T-cell (primary cell): ENCODE measurements at regions not wholly inside any gene's neighbourhood (a gene's known extent, or its start where the extent isn't known, plus 50 kb on each side); places are given as distances from the start of the nearest gene placed in this dataset.
"Not testable (repeated sequence)": the region's sequence is repeated elsewhere in the genome, so short reads cannot be mapped to it uniquely, and the experiment has no call there.

Source experiments
- ATAC-seq, 4 experiments: fragments of 200-7000 bp in 3 of 4; fragments of 150-1000 bp in 1 of 4; cut with Tn5 transposase; replicated peaks in 1 of 4; 1 replicate in 3 of 4; 2 replicates in 1 of 4; pipeline ENCODE4 v1.10.0; 2021; ENCODE audit warnings: moderate library complexity in 3 of 4, mild to moderate bottlenecking in 2 of 4, moderate number of reproducible peaks in 1 of 4
- CTCF ChIA-PET, 2 donors: fragments of 300-600 bp; sonication (Branson Sonifier 250); formaldehyde crosslinking; loops; one replicate each; lab custom pipeline; 2022; ENCODE audit warnings: antibody characterized with exemption in 2 of 2; lab: Charles Lee
- POLR2A ChIA-PET, 2 donors: fragments of 300-600 bp; sonication (Branson Sonifier 250); formaldehyde crosslinking; loops; one replicate each; lab custom pipeline; 2022; ENCODE audit warnings: antibody characterized with exemption in 2 of 2; lab: Charles Lee
- DNase-seq, 35 experiments: peaks; one replicate each; pipeline versions ENCODE4 v3.0.0 to v3.0.0-alpha.2; 2013 to 2023
- H3K27ac ChIP-seq: one replicate; pipeline ENCODE4 v1.5.1; 2013; ENCODE audit warnings: low read length
- H3K27me3 ChIP-seq, 2 experiments: replicated peaks in 1 of 2; 1 replicate in 1 of 2; 2 replicates in 1 of 2; pipeline versions ENCODE4 v1.6.1 to v1.7.0; 2013; ENCODE audit warnings: low read length in 1 of 2, mixed read lengths in 1 of 2; ENCODE audit not compliant: control insufficient read depth in 2 of 2, insufficient read depth in 2 of 2; ENCODE audit errors: extremely low read depth in 1 of 2
- H3K36me3 ChIP-seq, 2 donors: 1 replicate in 1 of 2; 2 replicates in 1 of 2; pipeline versions ENCODE4 v1.6.1 to v1.7.0; 2013; ENCODE audit warnings: low read length in 1 of 2; ENCODE audit not compliant: control insufficient read depth in 2 of 2, insufficient read depth in 1 of 2; ENCODE audit errors: extremely low read depth in 1 of 2
- H3K4me1 ChIP-seq, 2 experiments: 1 replicate in 1 of 2; 2 replicates in 1 of 2; pipeline versions ENCODE4 v1.6.1 to v1.7.0; 2013; ENCODE audit warnings: low read length in 2 of 2, mixed read lengths in 1 of 2; ENCODE audit not compliant: insufficient read depth in 2 of 2, control insufficient read depth in 1 of 2; ENCODE audit errors: extremely low read depth in 1 of 2
- H3K4me3 ChIP-seq, 2 donors: 1 replicate in 1 of 2; 2 replicates in 1 of 2; pipeline versions ENCODE4 v1.5.1 to v1.7.0; 2013; ENCODE audit warnings: mild to moderate bottlenecking in 2 of 2, low read length in 1 of 2, moderate library complexity in 1 of 2; ENCODE audit not compliant: control insufficient read depth in 1 of 2; ENCODE audit errors: extremely low read depth in 1 of 2
- H3K9me3 ChIP-seq: 2 replicates; pipeline ENCODE4 v1.7.0; 2013
- H3K27ac Mint-ChIP-seq, 2 donors: one replicate each; pipeline ENCODE4 v1.8.0; 2020 to 2021; ENCODE audit warnings: mild to moderate bottlenecking in 2 of 2, mixed read lengths in 2 of 2
- H3K27me3 Mint-ChIP-seq, 2 donors: one replicate each; pipeline ENCODE4 v1.8.0; 2021 to 2022; ENCODE audit warnings: mixed read lengths in 2 of 2
- H3K36me3 Mint-ChIP-seq: one replicate; pipeline ENCODE4 v1.8.0; 2021; ENCODE audit warnings: mixed read lengths
- H3K4me1 Mint-ChIP-seq, 3 donors: one replicate each; pipeline ENCODE4 v1.8.0; 2020 to 2022; ENCODE audit warnings: mixed read lengths in 3 of 3, mild to moderate bottlenecking in 1 of 3
- H3K4me3 Mint-ChIP-seq, 3 donors: one replicate each; pipeline ENCODE4 v1.8.0; 2020 to 2022; ENCODE audit warnings: mild to moderate bottlenecking in 3 of 3, mixed read lengths in 3 of 3, moderate library complexity in 3 of 3
- H3K9me3 Mint-ChIP-seq, 3 donors: one replicate each; pipeline ENCODE4 v1.8.0; 2020 to 2022; ENCODE audit warnings: mixed read lengths in 3 of 3
- WGBS: methylation state at CpG from one replicate; pipeline ENCODE4 v1.1.5; 2013; ENCODE audit warnings: missing lambda C conversion rate; ENCODE audit not compliant: insufficient coverage; 5-methylcytosine and 5-hydroxymethylcytosine counted together

GRCh38 chr12:28780960-28781359 lies 368.1 kb upstream of the FAR2 start:
- no peaks in the 10 kb centered on the region for H3K27me3 Mint-ChIP-seq
- ATAC-seq (no peak), DNase-seq (no peak)
- no peak overlapping the region for H3K27ac Mint-ChIP-seq
- H3K36me3 ChIP-seq, result no peaks in the 10 kb centered on the region
- ChIA-PET CTCF (no interaction called here), POLR2A (no interaction called here)
- no peak overlapping the region for H3K27ac ChIP-seq
- H3K9me3 Mint-ChIP-seq, result no peaks in the 10 kb centered on the region
- H3K4me1 Mint-ChIP-seq, result no peaks in the 10 kb centered on the region
- 0% methylated on average over 1 of the region's 5 CpGs for WGBS
- H3K36me3 Mint-ChIP-seq, result no peaks in the 10 kb centered on the region
- peaks cover 0 to 4% of the 10 kb centered on the region in 2 experiments for H3K27me3 ChIP-seq
- no peaks in the 10 kb centered on the region for H3K9me3 ChIP-seq
- no peaks in the 10 kb centered on the region for H3K4me1 ChIP-seq
- no peak overlapping the region for H3K4me3 Mint-ChIP-seq
- H3K4me3 ChIP-seq, result no peak overlapping the region

- Mint-ChIP-seq H3K9me3 (no peaks in the 10 kb centered on the region), H3K27ac (no peak overlapping the region), H3K4me3 (no peak overlapping the region), H3K27me3 (no peaks in the 10 kb centered on the region), H3K4me1 (no peaks in the 10 kb centered on the region), H3K36me3 (no peaks in the 10 kb centered on the region)
- Histone ChIP-seq H3K27ac (no peak overlapping the region), H3K27me3 (peaks cover 0 to 4% of the 10 kb centered on the region in 2 experiments), H3K9me3 (no peaks in the 10 kb centered on the region), H3K36me3 (no peaks in the 10 kb centered on the region), H3K4me3 (no peak overlapping the region), H3K4me1 (no peaks in the 10 kb centered on the region)
- 49% methylated on average over 2 of the region's 10 CpGs for WGBS
- ATAC-seq (no peak), DNase-seq (no peak)
- ChIA-PET POLR2A (no interaction called here), CTCF (no interaction called here)
Observed at GRCh38 chr12:28781671-28782652, 367.1 kb upstream of the FAR2 start.

GRCh38 chr12:28782812-28783211 lies 366.3 kb upstream of the FAR2 start:
- H3K9me3 Mint-ChIP-seq, result no peaks in the 10 kb centered on the region
- DNase-seq (no peak), ATAC-seq (no peak)
- H3K36me3 Mint-ChIP-seq, result no peaks in the 10 kb centered on the region
- no peak overlapping the region for H3K4me3 Mint-ChIP-seq
- H3K4me1 ChIP-seq, result no peaks in the 10 kb centered on the region
- H3K36me3 ChIP-seq, result no peaks in the 10 kb centered on the region
- H3K27me3 ChIP-seq, result peaks cover 0 to 5% of the 10 kb centered on the region in 2 experiments
- H3K27ac ChIP-seq, result no peak overlapping the region
- H3K27ac Mint-ChIP-seq, result no peak overlapping the region
- POLR2A ChIA-PET, result no interaction called here
- WGBS, result no CpG with 5 or more reads among the region's 1 CpG
- CTCF ChIA-PET, result no interaction called here
- no peak overlapping the region for H3K4me3 ChIP-seq
- H3K4me1 Mint-ChIP-seq, result no peaks in the 10 kb centered on the region
- no peaks in the 10 kb centered on the region for H3K9me3 ChIP-seq
- no peaks in the 10 kb centered on the region for H3K27me3 Mint-ChIP-seq

GRCh38 chr12:28787151-28787550 lies 361.9 kb upstream of the FAR2 start:
- Histone ChIP-seq H3K36me3 (no peaks in the 10 kb centered on the region), H3K27ac (no peak overlapping the region), H3K27me3 (peaks cover 0 to 5% of the 10 kb centered on the region in 2 experiments), H3K9me3 (no peaks in the 10 kb centered on the region), H3K4me1 (no peaks in the 10 kb centered on the region), H3K4me3 (no peak overlapping the region)
- H3K4me1 Mint-ChIP-seq, result no peaks in the 10 kb centered on the region
- no CpG with 5 or more reads among the region's 2 CpGs for WGBS
- ChIA-PET POLR2A (no interaction called here), CTCF (no interaction called here)
- H3K9me3 Mint-ChIP-seq, result no peaks in the 10 kb centered on the region
- H3K27ac Mint-ChIP-seq, result no peak overlapping the region
- ATAC-seq (no peak), DNase-seq (no peak)
- no peaks in the 10 kb centered on the region for H3K36me3 Mint-ChIP-seq
- no peak overlapping the region for H3K4me3 Mint-ChIP-seq
- peaks cover 0 to 1% of the 10 kb centered on the region in 2 donors for H3K27me3 Mint-ChIP-seq

GRCh38 chr12:28788256-28788655 lies 360.8 kb upstream of the FAR2 start:
- CTCF ChIA-PET, H3K36me3 ChIP-seq, H3K4me3 Mint-ChIP-seq, H3K4me3 ChIP-seq, H3K36me3 Mint-ChIP-seq, H3K27ac ChIP-seq, H3K9me3 ChIP-seq, H3K27ac Mint-ChIP-seq, H3K4me1 ChIP-seq, DNase-seq, POLR2A ChIA-PET, H3K4me1 Mint-ChIP-seq, H3K27me3 Mint-ChIP-seq, ATAC-seq, H3K27me3 ChIP-seq, H3K9me3 Mint-ChIP-seq: not testable (repeated sequence)

GRCh38 chr12:28793581-28794151 lies 355.4 kb upstream of the FAR2 start:
- peaks cover 0 to 8% (median 3%) of the 10 kb centered on the region in 3 donors for H3K9me3 Mint-ChIP-seq
- H3K27ac ChIP-seq, result no peak overlapping the region
- no peak overlapping the region for H3K27ac Mint-ChIP-seq
- DNase-seq (no peak), ATAC-seq (no peak)
- no peak overlapping the region for H3K4me3 ChIP-seq
- POLR2A ChIA-PET, result no interaction called here
- no peaks in the 10 kb centered on the region for H3K9me3 ChIP-seq
- H3K4me1 Mint-ChIP-seq, result no peaks in the 10 kb centered on the region
- no peaks in the 10 kb centered on the region for H3K4me1 ChIP-seq
- H3K36me3 ChIP-seq, result no peaks in the 10 kb centered on the region
- peaks cover 0 to 4% of the 10 kb centered on the region in 2 donors for H3K27me3 Mint-ChIP-seq
- 83% methylated on average over 2 of the region's 3 CpGs for WGBS
- H3K36me3 Mint-ChIP-seq, result no peaks in the 10 kb centered on the region
- no peaks in the 10 kb centered on the region for H3K27me3 ChIP-seq
- no peak overlapping the region for H3K4me3 Mint-ChIP-seq
- CTCF ChIA-PET, result interaction anchor here in 1 of 2 donors (0.7 kb wide), 2 partner anchors 14 to 1159 kb away, joined by 3 to 4 read pairs; no protein-coding TSS in a partner anchor
